Fibroblast of the conjunctiva (primary cell): ENCODE measurements at regions not wholly inside any gene's neighbourhood (a gene's known extent, or its start where the extent isn't known, plus 50 kb on each side); places are given as distances from the start of the nearest gene placed in this dataset.

Experiments
- DNase-seq: peaks from one replicate; pipeline ENCODE4 v3.0.0-alpha.2; 2010; ENCODE audit warnings: low read depth

DNA sequence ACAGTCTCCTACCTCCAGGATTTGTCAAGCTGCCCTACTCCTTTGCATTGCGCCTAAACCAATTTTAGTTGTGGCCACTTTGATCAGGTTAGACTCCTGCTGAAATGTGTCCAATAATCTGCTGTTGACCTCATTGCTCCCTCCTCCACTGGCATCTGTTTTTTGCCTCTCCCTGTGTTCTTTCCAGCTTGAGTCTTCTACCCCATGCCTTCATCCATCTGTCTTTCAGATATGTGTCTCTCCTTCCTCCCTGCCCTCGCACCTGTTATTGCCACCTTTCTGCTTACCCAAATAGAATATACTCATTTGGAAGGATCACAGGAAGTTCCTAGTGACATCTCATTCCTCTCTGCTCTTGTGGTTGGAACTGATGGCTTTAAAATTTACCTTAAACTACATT lies 366.6 kb upstream of the CLNK start:
- no peak for DNase-seq

GRCh38 chr4:11050766-11051165 lies 366.2 kb upstream of the CLNK start:
- DNase-seq, result no peak

DNA sequence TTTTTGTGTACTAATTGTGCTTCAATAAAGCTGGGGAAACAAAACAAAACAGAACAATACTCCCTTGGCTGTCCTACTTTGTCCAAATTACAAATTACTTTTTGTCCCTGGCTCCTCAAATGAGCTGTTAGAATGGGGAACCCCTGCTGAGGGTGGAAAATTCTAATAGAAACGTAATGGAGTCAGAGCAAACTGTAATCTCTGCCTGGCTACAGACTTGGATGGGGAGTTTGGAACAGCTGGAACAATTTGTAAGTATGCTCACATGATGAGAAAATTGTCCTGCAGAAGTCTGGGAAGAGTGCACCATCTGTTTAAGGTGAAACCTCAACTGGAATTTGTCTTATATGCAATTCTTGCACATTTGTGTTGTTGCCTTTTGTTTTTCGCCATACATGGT lies 364.4 kb upstream of the CLNK start:
- no peak for DNase-seq

GRCh38 chr4:11042760-11043159 lies 358.2 kb upstream of the CLNK start:
- no peak for DNase-seq

DNA sequence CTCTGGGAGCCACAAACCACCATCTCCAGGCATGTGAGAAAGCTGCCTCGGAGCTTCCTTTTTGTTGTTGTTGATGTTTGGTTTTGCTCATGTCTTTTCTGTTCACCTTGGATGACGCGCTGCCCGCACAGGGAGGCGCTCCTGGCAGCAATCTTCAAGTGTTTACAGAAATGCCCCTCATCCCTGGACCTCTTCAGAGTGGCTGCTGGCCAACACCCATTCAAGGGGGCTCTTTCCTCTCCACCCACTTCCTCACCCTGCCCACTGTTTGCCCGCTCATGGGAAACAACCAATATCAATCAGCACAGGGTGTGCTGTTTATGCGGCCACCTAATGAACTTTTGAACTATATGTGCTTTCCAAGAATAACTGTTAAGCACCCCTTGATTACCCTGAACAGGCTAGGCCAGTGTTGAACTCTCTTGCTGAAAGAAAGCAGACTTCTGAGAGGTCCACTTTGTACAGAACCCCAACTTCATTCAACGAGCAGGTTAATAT lies 355.1 kb upstream of the CLNK start:
- DNase-seq, result no peak

DNA sequence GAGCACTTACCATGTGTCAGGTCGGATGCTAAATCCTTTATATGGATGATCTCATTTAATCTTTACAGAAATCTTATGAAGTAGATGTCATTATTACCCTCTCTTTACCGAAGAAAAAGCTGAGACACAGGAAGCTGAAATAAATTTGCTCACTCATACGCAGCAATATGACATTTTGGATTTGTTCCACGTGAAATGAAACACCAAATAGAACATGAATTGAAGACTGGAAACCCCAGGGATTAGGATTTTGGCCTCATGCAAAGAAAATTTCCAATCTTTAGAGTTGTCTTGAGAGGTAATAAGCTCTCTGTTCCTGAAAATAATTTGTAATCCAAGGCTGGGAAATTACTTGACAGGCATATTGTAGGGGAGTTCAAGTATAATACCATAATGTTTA lies 354.4 kb upstream of the CLNK start:
- no peak for DNase-seq

- no peak for DNase-seq
Observed at GRCh38 chr4:11037637-11038036, 353.1 kb upstream of the CLNK start.

- no peak for DNase-seq
Observed at GRCh38 chr4:11028334-11028733, 343.8 kb upstream of the CLNK start.

DNA sequence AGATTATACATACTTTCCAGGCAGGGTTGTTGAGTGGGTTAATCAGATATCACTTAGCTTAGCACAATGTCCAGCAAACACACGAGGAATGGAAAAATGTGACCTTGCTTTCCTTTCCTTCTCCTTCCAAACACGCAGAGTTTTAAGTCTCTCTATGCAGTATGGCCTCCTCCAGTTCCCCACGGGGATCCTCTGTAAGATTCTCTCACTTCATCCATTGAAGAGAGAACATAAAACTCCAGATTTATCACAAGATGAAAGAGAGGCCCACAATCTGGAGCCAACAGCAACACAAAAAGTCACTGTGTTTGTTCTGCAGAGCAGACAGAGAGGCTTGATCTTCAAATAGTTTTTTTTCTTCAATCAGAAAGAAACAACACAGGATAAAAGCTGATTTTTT lies 336.8 kb upstream of the CLNK start:
- DNase-seq, result no peak

DNA sequence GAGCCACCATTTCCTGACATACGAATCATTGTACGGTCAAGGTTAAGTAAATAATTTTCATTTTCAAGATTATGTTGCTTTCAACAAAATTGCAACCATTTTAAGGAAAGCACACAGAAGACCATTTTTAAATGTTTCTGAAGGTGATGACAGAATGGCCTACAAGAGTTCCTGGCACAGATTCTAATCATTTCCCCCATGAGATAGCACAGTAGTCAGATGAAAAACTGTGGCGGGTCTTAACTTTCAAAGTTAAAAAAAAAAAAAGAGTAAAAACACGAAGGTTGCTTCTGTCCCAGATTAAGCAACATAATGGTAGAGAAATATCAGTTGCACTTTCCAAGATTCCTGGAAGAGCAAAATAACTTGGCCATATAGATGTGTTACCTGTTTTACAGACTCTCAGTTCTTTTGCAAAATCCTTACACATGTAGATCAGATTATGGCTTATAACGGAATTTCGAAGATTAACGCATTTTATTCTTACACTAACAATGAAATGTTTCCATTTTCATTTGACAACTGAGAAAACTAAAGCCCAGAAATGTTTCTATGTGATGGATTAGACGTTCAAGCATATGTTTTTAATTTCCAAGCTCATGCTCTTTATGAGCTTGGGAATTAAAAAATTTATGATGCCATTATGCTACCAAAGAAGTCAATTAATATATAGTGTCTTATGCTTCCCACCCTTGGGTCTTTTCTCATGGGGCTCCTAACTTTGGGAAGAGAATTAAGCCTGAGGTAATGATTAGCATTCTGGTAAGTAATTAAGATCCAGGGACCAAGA lies 335.1 kb upstream of the CLNK start:
- no peak for DNase-seq

DNA sequence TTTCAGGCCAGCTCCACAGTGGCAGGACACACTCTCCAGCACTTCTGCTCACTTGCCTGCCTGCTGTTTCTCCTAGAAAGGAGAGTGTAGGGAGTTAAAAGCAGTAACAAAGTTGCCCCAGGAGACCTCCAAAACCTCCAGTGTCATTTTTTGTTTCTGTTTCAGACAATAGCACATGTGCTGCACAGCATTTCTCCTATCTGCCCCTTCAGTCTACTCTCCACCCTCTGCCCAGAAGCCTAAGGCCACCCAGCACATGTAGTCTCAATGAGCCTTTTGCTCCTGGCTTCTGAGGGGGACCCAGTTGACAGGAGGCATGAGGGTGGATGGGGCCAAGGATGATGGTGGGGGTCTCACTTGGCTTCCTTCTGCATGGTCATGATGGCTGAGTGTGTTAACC lies 329.6 kb upstream of the CLNK start:
- no peak for DNase-seq

- DNase-seq, result no peak
Observed at GRCh38 chr4:11013094-11013664, 328.6 kb upstream of the CLNK start.

GRCh38 chr4:11011249-11011648 lies 326.7 kb upstream of the CLNK start:
- DNase-seq, result no peak

GRCh38 chr4:11010624-11011023 lies 326.1 kb upstream of the CLNK start:
- DNase-seq, result no peak

DNA sequence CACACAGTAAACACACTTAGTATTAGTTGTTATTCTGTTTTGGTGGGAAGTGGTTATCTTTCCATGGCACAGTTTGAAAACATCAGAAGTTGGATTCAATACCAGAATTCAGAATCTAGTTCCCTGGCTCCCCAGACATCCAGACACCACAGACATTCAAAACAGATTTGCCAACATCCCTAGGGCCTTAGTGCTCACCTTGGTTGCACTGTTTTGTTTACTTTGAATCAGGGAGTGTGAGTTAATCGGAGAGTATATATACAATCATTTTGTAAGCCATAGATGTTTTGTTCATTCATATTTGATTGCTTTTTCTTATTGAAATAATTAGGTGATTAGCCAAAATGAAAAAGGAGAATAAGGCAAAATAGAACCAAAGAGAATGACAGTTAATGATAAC lies 324.7 kb upstream of the CLNK start:
- no peak for DNase-seq

GRCh38 chr4:11005300-11005699 lies 320.7 kb upstream of the CLNK start:
- DNase-seq, result no peak

- no peak for DNase-seq
Observed at GRCh38 chr4:11004818-11005217, 320.2 kb upstream of the CLNK start.

GRCh38 chr4:11002961-11003360 lies 318.4 kb upstream of the CLNK start:
- no peak for DNase-seq

- DNase-seq, result no peak
Observed at GRCh38 chr4:10998846-10999245, 314.3 kb upstream of the CLNK start.

GRCh38 chr4:10984815-10985214 lies 300.2 kb upstream of the CLNK start:
- no peak for DNase-seq

GRCh38 chr4:10983885-10984640 lies 299.5 kb upstream of the CLNK start:
- no peak for DNase-seq

GRCh38 chr4:10983268-10983667 lies 298.7 kb upstream of the CLNK start:
- DNase-seq, result no peak

DNA sequence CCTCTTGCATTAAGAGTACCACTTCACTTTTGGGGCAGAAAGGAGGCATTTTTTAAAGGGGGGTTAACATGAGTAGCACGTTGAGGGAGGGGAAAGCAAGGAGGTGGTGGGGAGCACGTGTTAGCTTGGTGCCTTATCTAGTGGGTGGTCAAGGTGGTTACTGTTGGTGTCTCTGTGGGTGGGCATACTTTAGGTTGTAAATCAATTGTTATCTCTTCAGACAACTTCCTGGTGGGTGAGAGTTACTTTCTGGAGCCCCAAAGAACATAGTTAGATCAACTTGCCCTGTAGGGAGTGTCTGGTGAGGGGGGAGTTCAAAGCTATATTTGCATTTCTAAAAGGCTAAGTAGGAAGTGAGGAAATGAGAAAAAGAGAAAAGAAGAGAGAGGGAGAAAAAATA lies 297.7 kb upstream of the CLNK start:
- no peak for DNase-seq
